GM23338 (cell line): ENCODE measurements at regions not wholly inside any gene's neighbourhood (a gene's known extent, or its start where the extent isn't known, plus 50 kb on each side); places are given as distances from the start of the nearest gene placed in this dataset.

Experiments used
- ATAC-seq: fragments of 200-7000 bp; cut with Tn5 transposase; 3 replicates; pipeline ENCODE4 v1.9.1; 2020
- DNase-seq: peaks from one replicate; pipeline ENCODE4 v3.0.0-alpha.2; 2015; ENCODE audit warnings: low spot score
- H2AFZ ChIP-seq: fragments of 200-600 bp; sonication (generic); 2 replicates; pipeline ENCODE4 v1.8.0; 2016; ENCODE audit warnings: antibody characterized with exemption, mild to moderate bottlenecking, moderate library complexity
- H3F3A ChIP-seq: fragments of 200-600 bp; sonication (generic); replicated peaks from 2 replicates; pipeline ENCODE4 v1.8.0; 2017; ENCODE audit warnings: antibody characterized with exemption, mixed run types, low read depth
- H3K27ac ChIP-seq: fragments of 200-600 bp; sonication (generic); 2 replicates; pipeline ENCODE4 v1.6.1; 2016; ENCODE audit warnings: low read depth
- H3K27me3 ChIP-seq: fragments of 200-600 bp; sonication (generic); 2 replicates; pipeline ENCODE4 v1.8.0; 2016; ENCODE audit warnings: mild to moderate bottlenecking, mixed run types, moderate library complexity; ENCODE audit not compliant: insufficient read depth
- H3K36me3 ChIP-seq: fragments of 200-600 bp; sonication (generic); 2 replicates; pipeline ENCODE4 v1.8.0; 2016; ENCODE audit warnings: mild to moderate bottlenecking; ENCODE audit not compliant: insufficient read depth
- H3K4me1 ChIP-seq: fragments of 200-600 bp; sonication (generic); 2 replicates; pipeline ENCODE4 v1.8.0; 2016; ENCODE audit warnings: mild to moderate bottlenecking, moderate library complexity; ENCODE audit not compliant: insufficient read depth
- H3K4me2 ChIP-seq: fragments of 200-600 bp; sonication (generic); 2 replicates; pipeline ENCODE4 v1.7.1; 2017; ENCODE audit warnings: mixed run types
- H3K4me3 ChIP-seq: fragments of 200-600 bp; sonication (generic); 2 replicates; pipeline ENCODE4 v1.6.1; 2016; ENCODE audit warnings: mixed run types
- H3K79me2 ChIP-seq: fragments of 200-600 bp; sonication (generic); replicated peaks from 2 replicates; pipeline ENCODE4 v1.8.0; 2017; ENCODE audit warnings: mild to moderate bottlenecking; ENCODE audit not compliant: insufficient read depth
- H3K9me2 ChIP-seq: fragments of 200-600 bp; sonication (generic); 2 replicates; pipeline ENCODE4 v1.8.0; 2017; ENCODE audit not compliant: insufficient read depth
- H4K20me1 ChIP-seq: fragments of 200-600 bp; sonication (generic); replicated peaks from 2 replicates; pipeline ENCODE4 v1.8.0; 2017; ENCODE audit warnings: mild to moderate bottlenecking; ENCODE audit not compliant: insufficient read depth
- H3K27ac Mint-ChIP-seq: 2 replicates; pipeline ENCODE4 v1.8.0; 2020; ENCODE audit warnings: inconsistent platforms, mild to moderate bottlenecking, moderate library complexity, mixed read lengths
- H3K27me3 Mint-ChIP-seq: 3 replicates; pipeline ENCODE4 v1.8.0; 2022; ENCODE audit warnings: low read depth, mild to moderate bottlenecking, moderate library complexity, mixed read lengths, inconsistent platforms; ENCODE audit not compliant: insufficient read depth, poor library complexity
- H3K36me3 Mint-ChIP-seq: 3 replicates; pipeline ENCODE4 v1.8.0; 2021; ENCODE audit warnings: low read depth, mild to moderate bottlenecking, inconsistent platforms, moderate library complexity, mixed read lengths
- H3K4me1 Mint-ChIP-seq: 3 replicates; pipeline ENCODE4 v1.8.0; 2020; ENCODE audit warnings: mild to moderate bottlenecking, inconsistent platforms, mixed read lengths
- H3K4me3 Mint-ChIP-seq: 3 replicates; pipeline ENCODE4 v1.8.0; 2021; ENCODE audit warnings: moderate library complexity, mild to moderate bottlenecking, inconsistent platforms, mixed read lengths
- H3K9me3 Mint-ChIP-seq: 3 replicates; pipeline ENCODE4 v1.8.0; 2020; ENCODE audit warnings: moderate library complexity, mild to moderate bottlenecking, inconsistent platforms, mixed read lengths
- EZH2 ChIP-seq: fragments of 200-600 bp; sonication (generic); IDR thresholded peaks from one replicate; pipeline ENCODE4 v1.8.0; 2017; ENCODE audit warnings: antibody characterized with exemption, mild to moderate bottlenecking, low read depth; ENCODE audit not compliant: unreplicated experiment
- JUNB ChIP-seq: IDR thresholded peaks from one replicate; pipeline ENCODE4 v1.6.1; 2016; ENCODE audit warnings: antibody characterized with exemption; ENCODE audit not compliant: unreplicated experiment
- POLR2AphosphoS5 ChIP-seq: IDR thresholded peaks from 2 replicates; pipeline ENCODE4 v1.6.1; 2016; ENCODE audit warnings: antibody characterized with exemption, low read depth
- STAT1 ChIP-seq: IDR thresholded peaks from one replicate; pipeline ENCODE4 v1.6.1; 2016; ENCODE audit warnings: antibody characterized with exemption; ENCODE audit not compliant: unreplicated experiment
- ZNF114 ChIP-seq: fragments of 250-450 bp; sonication (Bioruptor Pico); IDR thresholded peaks from 2 replicates; pipeline ENCODE4 v1.5.0; 2020; ENCODE audit warnings: mild to moderate bottlenecking, moderate library complexity
- ZNF331 ChIP-seq: fragments of 250-450 bp; sonication (Bioruptor Pico); IDR thresholded peaks from 2 replicates; pipeline ENCODE4 v1.5.0; 2020; ENCODE audit warnings: low read depth, mild to moderate bottlenecking, moderate library complexity
- ZNF462 ChIP-seq: fragments of 250-450 bp; sonication (Bioruptor Pico); IDR thresholded peaks from 2 replicates; pipeline ENCODE4 v1.5.0; 2020; ENCODE audit warnings: mild to moderate bottlenecking, moderate library complexity
- TF ChIP-seq, protein P1 (sequence below): IDR thresholded peaks from one replicate; pipeline ENCODE4 v1.6.1; 2018; ENCODE audit warnings: antibody characterized with exemption; ENCODE audit not compliant: unreplicated experiment
- TF ChIP-seq, protein P2 (sequence below): IDR thresholded peaks from 2 replicates; pipeline ENCODE4 v1.6.1; 2016; ENCODE audit warnings: antibody characterized with exemption

- Mint-ChIP-seq H3K4me1 (peaks cover 13% of the 10 kb centered on the region), H3K27ac (no peak overlapping the region)
Measured at GRCh38 chr5:165627548-165628170, 2122.2 kb downstream of the MAT2B start.

More at GRCh38 chr5:165627548-165628170, 2122.2 kb downstream of the MAT2B start:
- H4K20me1 ChIP-seq = no peaks in the 10 kb centered on the region
- Mint-ChIP-seq H3K9me3 (no peaks in the 10 kb centered on the region), H3K4me3 (no peak overlapping the region), H3K27me3 (peaks cover 4% of the 10 kb centered on the region), H3K36me3 (no peaks in the 10 kb centered on the region)
- no peak overlapping the region for H3K4me3 ChIP-seq
- H3K36me3 ChIP-seq = no peaks in the 10 kb centered on the region
- TF ChIP-seq ZNF114 (CRISPR knock-in tag) (no peak), STAT1 (no peak), ZNF331 (CRISPR knock-in tag) (no peak), EZH2 (no peak), POLR2AphosphoS5 (no peak), JUNB (no peak), ZNF462 (no peak)
- TF ChIP-seq, protein P1, sequence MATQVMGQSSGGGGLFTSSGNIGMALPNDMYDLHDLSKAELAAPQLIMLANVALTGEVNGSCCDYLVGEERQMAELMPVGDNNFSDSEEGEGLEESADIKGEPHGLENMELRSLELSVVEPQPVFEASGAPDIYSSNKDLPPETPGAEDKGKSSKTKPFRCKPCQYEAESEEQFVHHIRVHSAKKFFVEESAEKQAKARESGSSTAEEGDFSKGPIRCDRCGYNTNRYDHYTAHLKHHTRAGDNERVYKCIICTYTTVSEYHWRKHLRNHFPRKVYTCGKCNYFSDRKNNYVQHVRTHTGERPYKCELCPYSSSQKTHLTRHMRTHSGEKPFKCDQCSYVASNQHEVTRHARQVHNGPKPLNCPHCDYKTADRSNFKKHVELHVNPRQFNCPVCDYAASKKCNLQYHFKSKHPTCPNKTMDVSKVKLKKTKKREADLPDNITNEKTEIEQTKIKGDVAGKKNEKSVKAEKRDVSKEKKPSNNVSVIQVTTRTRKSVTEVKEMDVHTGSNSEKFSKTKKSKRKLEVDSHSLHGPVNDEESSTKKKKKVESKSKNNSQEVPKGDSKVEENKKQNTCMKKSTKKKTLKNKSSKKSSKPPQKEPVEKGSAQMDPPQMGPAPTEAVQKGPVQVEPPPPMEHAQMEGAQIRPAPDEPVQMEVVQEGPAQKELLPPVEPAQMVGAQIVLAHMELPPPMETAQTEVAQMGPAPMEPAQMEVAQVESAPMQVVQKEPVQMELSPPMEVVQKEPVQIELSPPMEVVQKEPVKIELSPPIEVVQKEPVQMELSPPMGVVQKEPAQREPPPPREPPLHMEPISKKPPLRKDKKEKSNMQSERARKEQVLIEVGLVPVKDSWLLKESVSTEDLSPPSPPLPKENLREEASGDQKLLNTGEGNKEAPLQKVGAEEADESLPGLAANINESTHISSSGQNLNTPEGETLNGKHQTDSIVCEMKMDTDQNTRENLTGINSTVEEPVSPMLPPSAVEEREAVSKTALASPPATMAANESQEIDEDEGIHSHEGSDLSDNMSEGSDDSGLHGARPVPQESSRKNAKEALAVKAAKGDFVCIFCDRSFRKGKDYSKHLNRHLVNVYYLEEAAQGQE = no peak
- TF ChIP-seq, protein P2, sequence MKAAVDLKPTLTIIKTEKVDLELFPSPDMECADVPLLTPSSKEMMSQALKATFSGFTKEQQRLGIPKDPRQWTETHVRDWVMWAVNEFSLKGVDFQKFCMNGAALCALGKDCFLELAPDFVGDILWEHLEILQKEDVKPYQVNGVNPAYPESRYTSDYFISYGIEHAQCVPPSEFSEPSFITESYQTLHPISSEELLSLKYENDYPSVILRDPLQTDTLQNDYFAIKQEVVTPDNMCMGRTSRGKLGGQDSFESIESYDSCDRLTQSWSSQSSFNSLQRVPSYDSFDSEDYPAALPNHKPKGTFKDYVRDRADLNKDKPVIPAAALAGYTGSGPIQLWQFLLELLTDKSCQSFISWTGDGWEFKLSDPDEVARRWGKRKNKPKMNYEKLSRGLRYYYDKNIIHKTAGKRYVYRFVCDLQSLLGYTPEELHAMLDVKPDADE = no peak
- no peaks in the 10 kb centered on the region for H3K9me2 ChIP-seq
- peaks cover 20% of the 10 kb centered on the region for H3K4me1 ChIP-seq
- H3K4me2 ChIP-seq = no peak overlapping the region
- no peak for ATAC-seq
- H3K27me3 ChIP-seq = no peaks in the 10 kb centered on the region
- no peak for DNase-seq
- no peak overlapping the region for H2AFZ ChIP-seq
- H3K27ac ChIP-seq = no peak overlapping the region
- H3F3A ChIP-seq = no peaks in the 10 kb centered on the region
- H3K79me2 ChIP-seq = no peaks in the 10 kb centered on the region
